IPS-15b (cell line): ENCODE measurements at regions not wholly inside any gene's neighbourhood (a gene's known extent, or its start where the extent isn't known, plus 50 kb on each side); places are given as distances from the start of the nearest gene placed in this dataset.
A peak's percentile ranks its signal among the peaks of the same experiment; 100 is the strongest.

ENCODE experiments used
- H3K27me3 ChIP-seq: one replicate; pipeline ENCODE4 v1.6.1; 2013; ENCODE audit warnings: low read length; ENCODE audit not compliant: control insufficient read depth, insufficient read depth
- H3K36me3 ChIP-seq: one replicate; pipeline ENCODE4 v1.6.1; 2013; ENCODE audit warnings: low read length; ENCODE audit not compliant: control insufficient read depth, insufficient read depth
- H3K4me1 ChIP-seq: one replicate; pipeline ENCODE4 v1.6.1; 2013; ENCODE audit warnings: mild to moderate bottlenecking, low read length; ENCODE audit not compliant: control insufficient read depth, insufficient read depth
- H3K4me3 ChIP-seq: one replicate; pipeline ENCODE4 v1.5.1; 2013; ENCODE audit warnings: low read depth, low read length
- H3K9ac ChIP-seq: one replicate; pipeline ENCODE4 v1.6.1; 2013; ENCODE audit warnings: low read depth, mild to moderate bottlenecking, low read length
- H3K9me3 ChIP-seq: one replicate; pipeline ENCODE4 v1.6.1; 2013; ENCODE audit warnings: mild to moderate bottlenecking, low read length; ENCODE audit not compliant: control insufficient read depth, insufficient read depth

DNA sequence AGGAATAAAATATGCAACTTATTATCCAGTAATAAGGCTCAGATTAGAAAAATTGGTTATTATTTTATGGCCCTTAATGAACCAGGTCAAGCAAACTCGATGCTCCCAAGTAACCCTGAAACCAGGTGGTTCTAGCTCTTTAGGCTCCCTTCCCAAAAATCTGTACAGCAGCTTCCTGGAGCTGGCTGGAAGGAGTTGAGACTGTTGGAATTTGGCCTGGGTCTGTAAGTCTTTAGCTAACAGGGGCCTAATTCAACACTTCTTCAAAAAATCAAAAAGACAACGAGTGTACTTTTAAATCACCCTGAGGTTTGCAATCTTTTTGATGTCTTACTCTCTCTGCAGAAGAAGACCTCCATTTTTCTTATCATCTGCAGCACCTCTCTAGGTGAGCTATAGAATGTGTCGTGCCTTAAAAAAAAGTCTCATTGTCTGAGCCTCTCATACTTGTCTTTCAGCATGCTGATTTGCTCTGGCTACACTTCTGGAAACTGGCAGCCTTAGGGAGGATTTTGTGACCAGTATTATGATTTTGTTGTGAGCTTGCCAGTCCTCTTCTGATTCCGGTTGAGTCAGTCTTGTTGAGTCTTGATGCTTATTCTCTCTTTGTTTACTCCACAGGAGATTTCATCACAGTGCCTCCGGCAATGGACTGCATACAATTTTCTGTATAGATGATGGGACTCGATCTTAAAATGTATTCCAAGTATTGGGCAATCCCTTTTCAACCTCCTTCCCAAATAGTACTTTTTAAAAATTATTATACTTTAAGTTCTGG lies 235.0 kb upstream of the KBTBD8 start:
- H3K36me3 ChIP-seq: no peaks in the 10 kb centered on the region
- H3K9ac ChIP-seq: no peak overlapping the region
- H3K4me3 ChIP-seq: no peak overlapping the region
- no peaks in the 10 kb centered on the region for H3K27me3 ChIP-seq
- H3K9me3 ChIP-seq: no peaks in the 10 kb centered on the region
- H3K4me1 ChIP-seq: no peaks in the 10 kb centered on the region

DNA sequence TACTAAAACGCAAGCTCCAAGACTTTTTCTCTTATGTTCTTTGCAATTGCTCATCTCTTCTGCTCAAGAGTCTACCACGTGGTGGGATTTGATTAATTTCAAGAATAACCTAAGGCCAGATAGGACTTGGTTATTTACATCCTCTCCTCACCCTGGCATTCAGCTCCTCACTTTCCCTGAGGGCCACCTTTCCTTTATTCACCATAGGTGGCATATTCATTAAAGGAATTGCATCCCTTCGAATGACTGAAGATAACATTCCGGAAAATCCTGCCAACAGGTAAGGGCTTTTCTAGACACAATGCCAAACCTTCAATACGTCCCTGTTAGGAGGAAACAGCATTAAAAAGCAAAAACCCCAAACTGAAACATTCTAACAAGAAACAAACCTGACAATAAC lies 220.0 kb upstream of the KBTBD8 start:
- Histone ChIP-seq H3K36me3 (no peaks in the 10 kb centered on the region), H3K9me3 (no peaks in the 10 kb centered on the region), H3K4me3 (no peak overlapping the region), H3K9ac (no peak overlapping the region), H3K4me1 (no peaks in the 10 kb centered on the region), H3K27me3 (no peaks in the 10 kb centered on the region)

DNA sequence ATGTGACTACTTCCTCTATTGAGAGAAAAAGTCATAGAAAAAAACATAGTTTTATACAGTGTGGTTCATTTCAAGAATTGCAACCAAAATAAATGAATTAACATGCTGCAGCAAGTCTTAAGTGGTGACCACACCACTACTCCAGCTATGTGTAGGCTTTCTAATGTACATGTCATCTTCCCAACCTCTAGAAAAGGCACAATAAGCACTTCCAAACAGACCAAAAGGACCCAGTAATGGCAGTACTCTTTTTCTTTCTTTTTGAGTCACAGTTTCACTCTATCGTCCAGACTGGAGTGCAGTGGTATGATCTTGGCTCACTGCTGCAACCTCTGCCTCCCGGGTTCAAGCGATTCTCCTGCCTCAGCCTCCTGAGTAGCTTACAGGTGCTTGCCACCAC lies 219.3 kb upstream of the KBTBD8 start:
- H3K9me3 ChIP-seq: no peaks in the 10 kb centered on the region
- no peaks in the 10 kb centered on the region for H3K27me3 ChIP-seq
- H3K4me1 ChIP-seq: no peaks in the 10 kb centered on the region
- no peak overlapping the region for H3K4me3 ChIP-seq
- H3K9ac ChIP-seq: no peak overlapping the region
- no peaks in the 10 kb centered on the region for H3K36me3 ChIP-seq

DNA sequence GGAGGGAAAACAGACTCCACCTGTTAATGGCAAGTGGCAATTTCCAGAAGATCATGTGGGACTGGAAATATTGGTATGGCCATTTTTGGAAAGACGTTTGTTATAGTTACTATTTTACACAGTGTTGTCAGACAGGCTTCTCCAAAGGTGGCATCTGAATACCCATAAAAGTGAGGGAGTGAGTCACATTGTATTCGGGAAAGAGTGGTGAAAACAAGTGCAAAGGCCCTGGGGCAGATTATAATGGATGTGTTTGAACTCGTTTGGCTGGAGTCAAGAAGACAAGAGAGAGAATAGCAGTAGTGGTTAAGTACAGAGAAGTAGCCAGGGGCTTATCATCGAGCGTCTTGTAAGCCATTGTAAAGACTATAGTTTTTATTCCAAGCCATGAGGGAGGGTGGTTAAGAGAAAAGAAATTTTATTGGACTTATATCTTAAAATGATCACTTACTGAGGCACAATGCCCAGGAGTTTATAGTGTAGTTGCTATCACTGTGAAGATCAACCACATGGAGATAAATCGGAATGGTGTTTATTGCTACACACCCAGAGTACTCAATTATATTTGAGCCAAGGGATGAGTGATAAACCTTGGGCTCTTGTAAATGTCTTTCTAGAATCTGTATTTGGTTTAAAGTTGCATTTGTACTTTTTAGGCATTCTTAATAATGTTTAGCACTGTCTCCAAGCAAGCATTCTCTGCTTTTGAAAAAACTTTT lies 212.8 kb upstream of the KBTBD8 start:
- H3K9me3 ChIP-seq: no peaks in the 10 kb centered on the region
- no peaks in the 10 kb centered on the region for H3K4me1 ChIP-seq
- no peaks in the 10 kb centered on the region for H3K36me3 ChIP-seq
- H3K4me3 ChIP-seq: no peak overlapping the region
- no peaks in the 10 kb centered on the region for H3K27me3 ChIP-seq
- no peak overlapping the region for H3K9ac ChIP-seq

DNA sequence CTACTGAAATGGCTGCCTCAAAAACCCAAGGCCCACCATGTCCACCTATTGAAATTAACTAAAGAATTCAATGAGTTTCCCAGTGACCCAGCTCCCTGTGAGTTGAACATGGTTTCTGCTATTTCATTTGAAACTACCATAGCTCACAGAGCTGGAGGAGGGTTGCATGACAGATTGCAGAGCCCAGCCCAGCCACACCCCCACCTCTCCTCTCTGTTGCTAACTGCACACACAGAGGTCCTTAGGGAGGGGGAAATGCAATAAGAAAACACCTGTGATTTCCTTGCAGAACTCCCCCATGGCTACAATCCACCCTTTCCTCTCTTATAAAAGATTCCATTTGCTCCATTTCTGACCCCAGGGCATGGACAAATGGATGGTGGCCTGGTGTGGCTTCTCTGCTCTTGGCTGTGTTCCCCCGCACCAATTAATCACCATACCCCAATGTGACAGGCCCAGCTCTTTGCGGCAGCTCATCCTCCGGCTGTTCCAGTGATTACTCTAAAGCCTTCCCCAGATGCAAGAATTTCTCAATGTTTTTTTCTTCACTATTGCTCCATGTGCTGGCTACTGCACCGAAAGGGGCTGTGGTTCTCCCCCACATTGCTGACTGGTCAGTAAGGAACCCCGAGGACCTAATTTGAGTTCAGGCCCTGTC lies 208.4 kb upstream of the KBTBD8 start:
- no peak overlapping the region for H3K4me3 ChIP-seq
- no peaks in the 10 kb centered on the region for H3K4me1 ChIP-seq
- H3K9me3 ChIP-seq: no peaks in the 10 kb centered on the region
- peaks cover 7% of the 10 kb centered on the region for H3K27me3 ChIP-seq
- H3K36me3 ChIP-seq: no peaks in the 10 kb centered on the region
- no peak overlapping the region for H3K9ac ChIP-seq

DNA sequence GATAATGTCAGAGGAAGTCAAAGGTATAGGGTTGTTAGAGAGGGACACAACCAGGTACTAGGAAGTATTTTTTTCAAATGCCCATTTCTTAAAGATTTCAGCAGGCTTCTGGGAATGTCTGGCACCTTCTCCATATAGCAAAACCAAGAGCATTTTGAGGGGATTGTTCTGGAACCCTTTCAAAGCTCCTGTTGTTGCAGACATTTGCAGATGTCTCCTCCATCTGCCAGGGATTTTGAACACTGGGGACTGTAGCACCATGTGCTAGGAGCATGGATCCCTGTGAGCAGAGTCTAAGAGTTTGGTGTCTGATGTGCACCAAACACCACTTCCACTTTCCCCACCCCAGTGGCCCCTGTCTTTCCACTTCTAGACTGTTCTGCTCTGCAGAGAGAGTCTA lies 206.0 kb upstream of the KBTBD8 start:
- no peak overlapping the region for H3K4me3 ChIP-seq

DNA sequence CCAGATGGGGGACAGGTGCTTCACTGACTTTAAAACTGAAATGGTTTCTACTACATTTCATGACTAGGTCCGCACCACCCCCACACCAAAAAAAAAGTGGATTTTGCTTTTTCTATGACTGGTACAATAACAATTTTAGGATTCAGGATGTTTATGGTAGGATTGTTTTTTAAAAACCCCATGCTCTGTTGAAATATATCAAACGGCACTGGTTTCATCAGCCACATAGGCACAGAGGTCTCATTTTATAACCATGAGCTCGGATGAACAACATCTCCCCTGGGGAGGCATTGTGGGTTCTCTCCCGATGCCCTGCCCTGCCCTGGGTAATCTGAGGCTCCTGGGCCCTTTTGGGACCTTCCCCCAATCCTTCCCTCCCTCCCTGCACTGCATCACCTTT lies 202.7 kb upstream of the KBTBD8 start:
- Histone ChIP-seq H3K4me1 (peaks cover 6% of the 10 kb centered on the region), H3K9me3 (no peaks in the 10 kb centered on the region), H3K27me3 (peaks cover 7% of the 10 kb centered on the region), H3K36me3 (no peaks in the 10 kb centered on the region), H3K4me3 (no peak overlapping the region), H3K9ac (no peak overlapping the region)

More for the DNA sequence above, 206.0 kb upstream of the KBTBD8 start:
- Histone ChIP-seq H3K9me3 (no peaks in the 10 kb centered on the region), H3K36me3 (no peaks in the 10 kb centered on the region), H3K4me1 (no peaks in the 10 kb centered on the region), H3K27me3 (peaks cover 7% of the 10 kb centered on the region), H3K9ac (no peak overlapping the region)

DNA sequence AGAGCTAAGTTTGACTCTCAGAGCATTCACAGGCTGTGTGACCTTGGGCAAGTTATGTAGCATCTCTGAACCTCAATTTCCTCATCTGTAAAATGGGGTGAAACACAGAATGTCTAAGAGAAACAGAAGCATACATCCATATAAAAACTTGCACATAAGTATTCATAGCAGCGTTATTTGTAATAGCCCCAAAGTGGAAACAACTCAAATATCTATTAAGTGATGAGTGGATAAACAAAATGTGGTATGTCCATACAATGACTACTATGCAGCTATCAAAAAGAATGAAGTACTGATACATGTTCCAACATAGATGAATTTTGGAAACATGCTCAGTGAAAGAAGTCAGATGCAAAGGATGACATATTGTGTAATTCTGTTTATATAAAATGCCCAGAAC lies 201.8 kb upstream of the KBTBD8 start:
- no peak overlapping the region for H3K4me3 ChIP-seq
- no peaks in the 10 kb centered on the region for H3K9me3 ChIP-seq
- H3K4me1 ChIP-seq: peaks cover 6% of the 10 kb centered on the region
- H3K36me3 ChIP-seq: no peaks in the 10 kb centered on the region
- no peak overlapping the region for H3K9ac ChIP-seq
- peaks cover 7% of the 10 kb centered on the region for H3K27me3 ChIP-seq

DNA sequence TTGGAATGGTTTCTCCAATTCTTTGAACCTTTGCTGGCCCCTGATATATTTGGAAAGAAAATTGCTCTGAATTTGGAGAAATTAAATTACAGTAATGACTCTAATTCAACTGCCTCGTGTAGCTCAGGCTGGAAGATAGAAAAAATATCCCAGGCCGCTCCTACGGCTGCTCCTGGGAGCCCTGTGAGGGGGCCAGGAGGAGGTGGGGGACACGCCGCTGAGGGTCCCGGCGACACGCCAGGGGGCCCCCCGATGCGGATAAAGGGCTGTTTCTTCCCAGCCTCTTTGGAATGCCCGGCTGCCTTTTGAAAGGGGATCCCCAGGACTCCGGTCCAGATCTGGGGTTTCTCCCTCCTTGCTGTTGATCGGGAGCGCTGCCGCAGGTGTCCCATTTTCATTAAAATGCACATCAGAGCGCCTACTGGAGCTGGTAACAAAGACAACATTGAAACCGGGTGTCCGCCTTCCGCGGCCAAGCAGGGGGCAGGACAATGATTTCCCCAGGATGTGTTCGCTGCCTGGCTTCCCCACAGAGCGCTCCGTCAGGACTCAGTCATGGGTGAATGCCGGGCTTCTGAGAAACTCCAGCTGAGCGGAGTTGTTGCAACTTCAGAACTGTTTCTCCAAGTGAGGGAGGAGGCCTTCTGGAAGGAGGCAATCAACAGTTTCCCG lies 200.1 kb upstream of the KBTBD8 start:
- H3K9ac ChIP-seq: no peak overlapping the region
- peaks cover 4% of the 10 kb centered on the region for H3K27me3 ChIP-seq
- H3K9me3 ChIP-seq: no peaks in the 10 kb centered on the region
- H3K36me3 ChIP-seq: no peaks in the 10 kb centered on the region
- H3K4me1 ChIP-seq: peaks cover 6% of the 10 kb centered on the region
- H3K4me3 ChIP-seq: peak overlapping the region; percentile 3

DNA sequence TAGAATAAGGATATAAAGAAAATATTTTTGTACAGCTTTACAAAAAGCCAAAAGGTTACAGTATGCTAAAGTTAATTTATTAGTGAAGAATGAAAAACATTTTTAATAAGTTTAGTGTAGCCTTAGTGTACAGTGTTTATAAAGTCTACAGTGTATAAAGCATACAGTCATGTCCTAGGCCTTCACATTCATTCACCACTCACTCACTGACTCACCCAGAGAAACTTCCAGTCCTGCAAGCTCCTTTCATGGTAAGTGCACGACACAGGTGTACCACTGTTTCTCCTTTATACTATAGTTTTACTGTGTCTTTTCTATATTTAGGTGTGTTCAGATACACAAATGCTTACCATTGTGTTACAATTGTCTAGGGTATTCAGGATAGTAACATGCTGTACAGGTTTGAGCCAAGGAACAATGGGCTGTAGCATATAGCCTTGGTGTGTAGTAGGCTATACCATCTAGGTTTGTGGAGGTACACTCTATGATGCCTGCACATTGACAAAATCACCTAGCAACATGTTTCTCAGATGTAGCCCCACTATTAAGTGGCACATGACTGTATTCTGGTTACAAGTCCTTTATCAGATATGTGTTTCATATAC lies 197.1 kb upstream of the KBTBD8 start:
- H3K9ac ChIP-seq: no peak overlapping the region
- H3K9me3 ChIP-seq: no peaks in the 10 kb centered on the region
- H3K36me3 ChIP-seq: no peaks in the 10 kb centered on the region
- no peaks in the 10 kb centered on the region for H3K27me3 ChIP-seq
- no peak overlapping the region for H3K4me3 ChIP-seq
- peaks cover 6% of the 10 kb centered on the region for H3K4me1 ChIP-seq

DNA sequence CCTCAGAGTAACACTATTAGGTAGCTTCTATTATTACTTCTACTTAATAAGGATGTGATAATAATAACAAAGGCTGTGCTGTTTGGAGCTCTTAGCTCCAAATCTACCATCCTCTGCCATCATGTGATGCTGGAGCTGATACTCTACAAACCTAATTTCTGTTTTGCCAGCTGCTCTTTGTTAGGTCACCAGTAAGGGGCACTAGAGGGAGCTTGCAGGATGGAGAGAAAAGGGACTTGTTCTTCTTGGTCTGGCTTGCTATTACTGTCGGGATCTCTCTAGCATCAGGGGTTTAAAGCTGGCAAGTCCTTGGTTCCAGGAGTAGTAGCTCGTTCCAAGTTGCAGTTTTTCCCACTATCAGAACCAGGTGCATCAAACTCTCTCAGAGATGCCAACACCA lies 194.9 kb upstream of the KBTBD8 start:
- Histone ChIP-seq H3K4me1 (peaks cover 6% of the 10 kb centered on the region), H3K9ac (no peak overlapping the region), H3K27me3 (no peaks in the 10 kb centered on the region), H3K9me3 (no peaks in the 10 kb centered on the region), H3K36me3 (no peaks in the 10 kb centered on the region), H3K4me3 (no peak overlapping the region)
